Activated CD8-positive, alpha-beta memory T cell treated with anti-CD3 and anti-CD28 coated beads, Interleukin-2, amount 10 ng/mL, durations not matched to agents 7 days and 5 days (primary cell): ENCODE measurements at regions not wholly inside any gene's neighbourhood (a gene's known extent, or its start where the extent isn't known, plus 50 kb on each side); places are given as distances from the start of the nearest gene placed in this dataset.
A peak's percentile ranks its signal among the peaks of the same experiment; 100 is the strongest.
"Not testable (repeated sequence)": the region's sequence is repeated elsewhere in the genome, so short reads cannot be mapped to it uniquely, and the experiment has no call there.

Experiments used
- ATAC-seq: fragments of 150-1000 bp; cut with Tn5 transposase; one replicate; pipeline ENCODE4 v1.10.0; 2021; ENCODE audit warnings: moderate library complexity
- CTCF ChIA-PET: fragments of 350-600 bp; sonication (Branson Sonifier 250); formaldehyde crosslinking; loops from one replicate; lab custom pipeline; 2021; ENCODE audit warnings: antibody characterized with exemption; lab: Charles Lee
- DNase-seq: peaks from one replicate; pipeline ENCODE4 v3.0.0-alpha.2; 2020
- H3K27ac Mint-ChIP-seq: one replicate; pipeline ENCODE4 v1.8.0; 2021; ENCODE audit warnings: mild to moderate bottlenecking, mixed read lengths
- H3K27me3 Mint-ChIP-seq: one replicate; pipeline ENCODE4 v1.8.0; 2021; ENCODE audit warnings: mixed read lengths
- H3K36me3 Mint-ChIP-seq: one replicate; pipeline ENCODE4 v1.8.0; 2021; ENCODE audit warnings: mild to moderate bottlenecking, mixed read lengths
- H3K4me1 Mint-ChIP-seq: one replicate; pipeline ENCODE4 v1.8.0; 2021; ENCODE audit warnings: mixed read lengths
- H3K4me3 Mint-ChIP-seq: one replicate; pipeline ENCODE4 v1.8.0; 2021; ENCODE audit warnings: mild to moderate bottlenecking, moderate library complexity, mixed read lengths
- H3K9me3 Mint-ChIP-seq: one replicate; pipeline ENCODE4 v1.8.0; 2022; ENCODE audit warnings: low read depth, mixed read lengths

DNA sequence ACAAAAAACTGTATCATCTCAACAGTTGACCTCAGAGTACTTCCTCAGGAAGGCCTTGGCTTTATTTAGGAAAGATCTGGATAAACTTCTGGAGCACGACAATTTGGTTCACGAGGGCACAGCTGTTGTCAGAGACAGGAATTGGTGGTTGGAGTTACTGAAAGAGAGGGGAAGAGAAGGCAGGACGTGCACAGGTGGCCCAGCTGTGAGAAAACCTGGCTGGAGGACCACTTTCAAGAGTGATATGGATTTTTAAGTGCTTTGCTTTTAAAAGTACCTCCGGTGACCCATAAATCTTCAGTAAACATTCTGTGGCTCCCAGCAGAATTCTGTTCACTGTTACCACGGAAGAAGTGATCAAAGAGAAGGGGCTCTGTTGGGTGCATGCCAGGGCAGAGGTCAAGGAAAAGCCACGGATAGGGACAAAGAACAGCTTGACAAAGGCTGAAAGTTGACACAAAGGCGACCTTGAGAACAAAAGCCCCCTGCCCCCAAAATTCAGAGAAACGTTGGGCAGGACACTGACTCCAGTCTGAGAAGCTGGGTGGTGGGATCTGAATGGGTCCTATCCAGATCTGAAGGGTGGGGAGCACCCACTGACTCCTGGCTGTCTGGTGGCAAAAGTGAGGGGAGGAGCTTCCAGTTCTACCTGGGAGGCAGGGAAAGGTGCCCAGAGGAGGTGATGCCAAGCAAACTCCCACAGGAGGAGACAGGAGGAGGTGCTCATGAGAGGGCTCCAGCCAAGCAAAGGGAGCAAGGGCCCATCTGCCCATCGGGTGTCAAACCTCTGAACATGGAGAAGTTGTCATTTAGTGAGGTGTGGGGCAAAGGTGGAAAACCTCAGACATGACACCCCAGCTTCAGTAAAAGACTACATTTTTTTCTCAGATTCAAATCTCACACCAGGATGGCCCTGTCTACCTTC lies 89.4 kb upstream of the UXS1 start:
- H3K36me3 Mint-ChIP-seq, H3K27ac Mint-ChIP-seq, DNase-seq, H3K9me3 Mint-ChIP-seq, ATAC-seq, H3K4me1 Mint-ChIP-seq, CTCF ChIA-PET, H3K4me3 Mint-ChIP-seq: not testable (repeated sequence)
- peaks cover 13% of the 10 kb centered on the region for H3K27me3 Mint-ChIP-seq

DNA sequence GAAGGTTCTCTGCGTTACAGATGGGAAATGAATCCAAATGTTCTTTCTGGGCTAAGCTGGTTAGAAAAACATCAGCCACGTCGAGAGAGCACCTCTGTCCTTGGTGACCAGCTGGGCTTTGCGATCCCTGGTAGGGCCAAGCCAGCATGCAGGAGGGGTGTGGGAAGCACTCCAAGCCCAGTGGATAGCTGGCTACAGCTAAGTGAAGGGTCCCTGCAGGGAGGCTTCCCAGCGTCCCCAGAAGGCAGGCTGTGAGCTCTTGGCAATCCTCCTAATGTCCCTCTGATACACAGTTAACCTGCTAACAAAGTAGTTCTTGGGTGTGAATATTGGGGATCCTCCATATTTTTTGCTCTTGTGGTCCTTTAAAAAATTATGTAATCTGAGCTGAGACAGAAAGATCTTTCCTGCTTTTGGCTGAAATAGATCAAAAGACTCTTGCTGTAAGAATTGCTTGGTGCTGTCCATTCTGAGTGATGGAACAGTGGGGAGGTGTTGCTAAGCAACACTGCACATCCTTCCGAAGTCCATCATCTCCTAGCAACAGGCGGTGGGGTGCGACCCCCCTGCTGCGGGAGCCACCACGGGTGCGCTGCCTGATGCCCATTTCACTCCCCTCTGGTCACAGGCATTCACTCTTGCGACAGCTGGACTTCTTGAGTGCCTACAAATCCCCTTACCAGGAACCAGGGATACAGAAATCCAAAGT lies 88.5 kb upstream of the UXS1 start:
- peaks cover 13% of the 10 kb centered on the region for H3K27me3 Mint-ChIP-seq
- CTCF ChIA-PET: no interaction called here
- H3K4me3 Mint-ChIP-seq: no peak overlapping the region
- no peaks in the 10 kb centered on the region for H3K36me3 Mint-ChIP-seq
- DNase-seq (no peak), ATAC-seq (no peak)
- no peak overlapping the region for H3K27ac Mint-ChIP-seq
- H3K9me3 Mint-ChIP-seq: no peaks in the 10 kb centered on the region
- peaks cover 2% of the 10 kb centered on the region for H3K4me1 Mint-ChIP-seq

DNA sequence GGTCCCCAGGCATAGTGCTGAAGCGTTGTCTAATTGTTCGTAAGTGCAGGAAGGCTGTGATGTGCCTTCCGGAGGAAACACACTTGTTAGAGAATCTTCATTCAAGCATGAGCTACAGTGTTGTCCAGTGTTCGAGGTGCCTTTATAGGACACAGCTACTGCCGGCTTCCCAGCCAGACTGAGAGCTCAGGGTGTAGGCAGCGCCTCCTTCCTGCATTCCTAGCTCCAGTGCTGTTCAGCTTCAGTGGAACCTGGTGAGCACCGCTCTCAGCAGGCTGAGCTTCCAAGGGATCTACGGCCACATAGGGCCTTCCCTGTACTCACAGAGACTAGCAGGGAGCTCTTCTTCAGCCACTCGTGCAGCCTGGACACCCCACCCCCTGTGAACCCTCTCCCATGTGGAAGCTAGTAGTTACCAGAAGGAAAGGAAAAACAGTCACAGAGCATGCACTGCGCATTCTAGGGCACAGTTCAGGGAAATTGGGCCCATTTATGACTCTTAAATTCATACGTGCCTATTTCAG lies 87.9 kb upstream of the UXS1 start:
- ATAC-seq, H3K9me3 Mint-ChIP-seq, H3K27ac Mint-ChIP-seq, DNase-seq, H3K4me3 Mint-ChIP-seq, CTCF ChIA-PET, H3K4me1 Mint-ChIP-seq, H3K36me3 Mint-ChIP-seq: not testable (repeated sequence)
- peaks cover 13% of the 10 kb centered on the region for H3K27me3 Mint-ChIP-seq

DNA sequence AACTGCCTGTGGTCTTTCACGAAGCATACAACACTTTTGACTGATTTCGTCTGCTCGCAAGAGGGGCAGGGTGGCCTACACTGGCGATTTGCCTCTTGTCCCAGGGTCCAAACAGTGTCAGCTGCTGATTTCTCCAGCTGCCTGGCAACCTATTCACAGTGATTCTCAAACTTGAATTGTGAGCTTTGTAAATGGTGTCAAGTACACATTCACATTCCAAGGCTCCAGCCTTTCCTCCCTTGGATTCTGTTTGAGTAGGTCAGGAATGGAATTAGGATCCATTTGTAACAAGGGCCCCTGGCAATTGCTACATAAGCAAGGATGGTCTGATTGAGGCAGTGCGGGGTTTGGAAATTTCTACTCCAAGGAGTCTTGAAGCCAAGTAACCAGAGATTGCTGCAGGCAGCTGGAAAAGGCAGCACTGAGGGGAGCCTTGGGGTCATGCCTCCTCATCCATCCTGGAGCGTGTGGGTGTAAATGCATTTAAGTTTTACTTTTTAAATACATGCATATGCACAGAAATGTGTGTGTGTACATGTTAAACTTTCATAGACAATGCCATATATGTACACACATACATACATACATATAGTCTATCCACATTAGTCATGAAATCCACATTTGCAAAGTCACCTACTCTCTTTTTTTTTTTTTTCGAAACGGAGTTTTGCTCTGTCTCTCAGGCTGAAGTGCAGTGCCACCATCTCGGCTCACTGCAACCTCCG lies 86.8 kb upstream of the UXS1 start:
- Mint-ChIP-seq H3K36me3 (no peaks in the 10 kb centered on the region), H3K4me3 (no peak overlapping the region), H3K9me3 (no peaks in the 10 kb centered on the region), H3K4me1 (peaks cover 2% of the 10 kb centered on the region), H3K27ac (no peak overlapping the region), H3K27me3 (peaks cover 13% of the 10 kb centered on the region)
- ATAC-seq (no peak), DNase-seq (no peak)
- CTCF ChIA-PET: interaction anchor here (1.4 kb wide), 1 partner anchor 9 kb away, joined by 4 read pairs; no protein-coding TSS in a partner anchor

DNA sequence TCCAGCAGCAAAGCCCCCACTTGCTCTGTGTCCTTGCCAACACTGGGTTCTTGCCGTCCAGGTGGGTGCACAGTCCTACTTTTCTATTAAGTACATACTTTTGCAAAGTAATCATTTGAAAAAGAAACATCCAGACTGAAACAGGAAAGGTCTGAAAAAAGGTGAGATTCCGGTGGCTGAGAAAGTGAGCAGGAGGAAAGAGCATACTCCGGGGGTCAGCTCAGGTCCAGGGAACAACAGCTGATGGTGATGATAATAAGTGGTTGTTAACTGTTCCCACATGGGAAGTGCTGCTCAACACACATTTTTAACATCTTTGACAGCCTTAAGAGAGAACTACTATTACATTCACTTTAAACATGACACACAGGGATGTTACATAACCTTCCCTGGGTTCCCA lies 86.1 kb upstream of the UXS1 start:
- Mint-ChIP-seq H3K27ac (no peak overlapping the region), H3K27me3 (peaks cover 13% of the 10 kb centered on the region), H3K9me3 (no peaks in the 10 kb centered on the region), H3K36me3 (no peaks in the 10 kb centered on the region), H3K4me1 (peaks cover 2% of the 10 kb centered on the region), H3K4me3 (no peak overlapping the region)
- DNase-seq (no peak), ATAC-seq (no peak)
- CTCF ChIA-PET: interaction anchor here (1.4 kb wide), 1 partner anchor 9 kb away, joined by 4 read pairs; no protein-coding TSS in a partner anchor

DNA sequence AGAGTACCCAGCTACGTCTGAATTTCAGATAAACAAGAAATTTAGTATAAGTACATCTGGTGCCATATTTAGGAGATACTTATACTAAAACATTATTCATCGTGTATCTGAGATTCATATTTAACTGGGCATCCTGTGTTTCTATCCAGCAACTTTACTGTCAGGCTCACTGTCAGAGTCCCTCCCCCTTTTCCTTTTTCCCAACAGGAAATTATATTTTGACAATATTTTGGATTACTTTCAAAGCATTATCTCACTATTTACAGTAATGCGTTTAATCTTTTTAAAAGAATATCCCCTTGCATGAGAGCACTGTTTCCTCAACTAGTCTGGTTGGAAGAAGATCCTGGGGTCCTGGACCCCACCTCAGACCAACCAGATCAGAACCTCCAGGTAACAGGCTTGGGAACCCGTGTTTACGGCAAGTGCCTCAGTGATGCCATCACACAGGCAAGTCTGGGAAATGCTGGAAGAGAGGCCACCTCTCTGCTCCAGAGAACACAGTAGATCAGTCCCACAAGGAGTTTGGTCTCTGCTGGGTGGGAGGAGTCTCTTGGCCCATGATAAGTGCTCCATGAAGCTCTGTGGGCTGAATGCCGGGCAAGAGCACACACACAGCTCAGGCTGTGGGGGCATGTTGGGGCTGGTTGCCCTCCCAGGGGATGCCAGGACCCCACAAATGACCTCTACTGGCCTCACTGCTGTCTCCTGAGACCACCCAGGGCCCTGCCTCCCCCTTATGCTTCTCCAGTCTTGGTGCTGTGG lies 84.2 kb upstream of the UXS1 start:
- Mint-ChIP-seq H3K4me3 (no peak overlapping the region), H3K36me3 (no peaks in the 10 kb centered on the region), H3K9me3 (no peaks in the 10 kb centered on the region), H3K27me3 (peaks cover 13% of the 10 kb centered on the region), H3K27ac (no peak overlapping the region), H3K4me1 (peaks cover 2% of the 10 kb centered on the region)
- no peak for DNase-seq
- CTCF ChIA-PET: no interaction called here
- ATAC-seq: no peak

DNA sequence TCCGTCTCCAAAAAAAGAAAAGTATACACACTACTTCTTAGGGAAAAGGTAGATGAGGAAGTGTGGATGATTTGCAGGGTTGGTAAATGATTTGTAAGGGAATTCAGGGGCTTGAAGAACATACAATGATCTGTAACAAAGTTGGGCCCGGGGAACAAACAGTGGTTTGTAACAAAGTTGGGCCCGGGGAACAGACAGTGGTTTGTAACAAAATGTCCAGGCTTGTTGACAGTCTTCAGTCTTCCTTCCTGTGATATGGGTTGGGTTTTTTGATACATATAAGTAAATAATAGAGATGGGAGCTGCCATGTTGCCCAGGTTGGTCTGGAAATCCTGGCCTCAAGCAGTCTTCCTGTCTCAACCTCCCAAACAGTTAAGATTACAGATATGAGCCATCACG lies 83.3 kb upstream of the UXS1 start:
- Mint-ChIP-seq H3K27me3 (peaks cover 15% of the 10 kb centered on the region), H3K4me1 (peaks cover 2% of the 10 kb centered on the region), H3K9me3 (no peaks in the 10 kb centered on the region), H3K27ac (no peak overlapping the region), H3K36me3 (no peaks in the 10 kb centered on the region), H3K4me3 (no peak overlapping the region)
- no peak for DNase-seq
- no peak for ATAC-seq
- CTCF ChIA-PET: no interaction called here

DNA sequence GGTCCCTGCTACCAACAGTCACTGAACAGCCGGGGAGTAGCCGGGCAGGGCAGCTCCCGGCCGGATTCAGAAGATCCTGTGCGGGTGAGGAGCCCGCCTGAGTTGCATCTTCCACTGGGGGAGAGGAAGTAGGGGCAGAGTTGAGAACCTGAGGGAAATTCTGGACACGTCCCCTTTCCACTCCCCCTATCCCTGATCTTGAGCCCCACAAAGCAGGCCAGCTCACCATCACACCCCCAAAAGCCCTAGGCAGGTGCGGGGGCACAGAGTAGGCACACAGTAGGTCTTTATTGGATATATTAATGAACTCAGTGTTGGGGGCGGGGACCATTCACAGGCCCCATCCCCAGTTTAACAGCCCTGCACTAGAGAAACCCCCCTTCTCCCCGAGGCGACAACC lies 81.9 kb upstream of the UXS1 start:
- Mint-ChIP-seq H3K4me1 (peaks cover under 1% of the 10 kb centered on the region), H3K4me3 (no peak overlapping the region)
- CTCF ChIA-PET: no interaction called here

DNA sequence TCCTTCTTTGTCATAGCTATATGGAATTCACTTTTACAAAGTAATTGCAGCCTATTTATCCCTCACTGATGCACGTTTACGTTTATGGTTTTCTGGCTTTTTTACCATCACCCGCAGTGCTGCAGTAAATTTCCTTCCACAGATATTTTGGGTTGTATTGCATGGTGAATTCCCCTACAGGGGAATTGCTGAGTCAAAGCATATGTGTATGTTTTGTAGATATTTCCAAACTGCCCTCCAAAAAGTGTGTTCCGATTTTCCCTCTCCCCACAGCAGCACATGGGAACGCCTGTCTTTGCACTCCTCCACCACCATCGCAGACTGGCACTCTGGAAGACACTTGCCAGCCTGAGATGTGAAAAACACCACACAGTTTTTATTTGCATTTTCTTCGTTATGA lies 80.6 kb upstream of the UXS1 start:
- CTCF ChIA-PET: no interaction called here
- no peak for ATAC-seq
- no peaks in the 10 kb centered on the region for H3K9me3 Mint-ChIP-seq

More for the DNA sequence above, 81.9 kb upstream of the UXS1 start:
- DNase-seq (no peak), ATAC-seq (no peak)
- H3K36me3 Mint-ChIP-seq: no peaks in the 10 kb centered on the region
- H3K9me3 Mint-ChIP-seq: no peaks in the 10 kb centered on the region
- H3K27me3 Mint-ChIP-seq: peaks cover 14% of the 10 kb centered on the region
- no peak overlapping the region for H3K27ac Mint-ChIP-seq

DNA sequence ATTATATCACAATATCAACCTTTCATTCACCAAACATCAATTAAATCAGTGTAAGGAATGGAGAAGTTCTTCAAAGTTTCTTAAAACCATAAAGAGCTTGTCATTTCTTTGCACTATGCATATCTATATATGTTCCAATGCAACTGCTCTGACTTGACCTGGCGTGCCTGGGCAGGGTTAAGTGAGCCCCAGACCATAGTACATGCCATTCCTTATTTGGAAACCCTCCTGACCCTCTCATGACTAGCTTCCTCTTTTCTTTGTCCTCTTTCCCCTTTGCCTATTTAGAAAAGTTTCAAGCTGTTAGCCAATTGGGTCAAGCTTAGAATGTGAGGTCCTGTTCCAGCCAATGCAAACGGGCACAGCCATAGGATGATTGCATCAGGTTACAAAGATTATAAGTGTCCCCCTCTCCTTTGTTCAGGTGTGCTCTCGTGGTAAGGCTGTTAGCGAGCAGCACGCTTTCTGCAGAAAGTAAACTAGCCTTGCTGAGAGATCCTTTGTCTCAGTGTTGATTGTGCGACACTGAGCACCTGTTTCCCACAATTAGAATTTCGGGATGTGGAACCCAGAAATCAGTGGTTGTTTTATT lies 78.2 kb upstream of the UXS1 start:
- H3K9me3 Mint-ChIP-seq: no peaks in the 10 kb centered on the region
- peaks cover 34% of the 10 kb centered on the region for H3K4me1 Mint-ChIP-seq
- no peak for ATAC-seq
- CTCF ChIA-PET: no interaction called here
- DNase-seq: no peak
- H3K27ac Mint-ChIP-seq: no peak overlapping the region
- peaks cover 2% of the 10 kb centered on the region for H3K36me3 Mint-ChIP-seq
- peaks cover 17% of the 10 kb centered on the region for H3K27me3 Mint-ChIP-seq
- H3K4me3 Mint-ChIP-seq: no peak overlapping the region

More for the DNA sequence above, 80.6 kb upstream of the UXS1 start:
- Mint-ChIP-seq H3K4me3 (no peak overlapping the region), H3K36me3 (no peaks in the 10 kb centered on the region), H3K27me3 (peaks cover 15% of the 10 kb centered on the region), H3K4me1 (peaks cover 11% of the 10 kb centered on the region), H3K27ac (no peak overlapping the region)
- no peak for DNase-seq

DNA sequence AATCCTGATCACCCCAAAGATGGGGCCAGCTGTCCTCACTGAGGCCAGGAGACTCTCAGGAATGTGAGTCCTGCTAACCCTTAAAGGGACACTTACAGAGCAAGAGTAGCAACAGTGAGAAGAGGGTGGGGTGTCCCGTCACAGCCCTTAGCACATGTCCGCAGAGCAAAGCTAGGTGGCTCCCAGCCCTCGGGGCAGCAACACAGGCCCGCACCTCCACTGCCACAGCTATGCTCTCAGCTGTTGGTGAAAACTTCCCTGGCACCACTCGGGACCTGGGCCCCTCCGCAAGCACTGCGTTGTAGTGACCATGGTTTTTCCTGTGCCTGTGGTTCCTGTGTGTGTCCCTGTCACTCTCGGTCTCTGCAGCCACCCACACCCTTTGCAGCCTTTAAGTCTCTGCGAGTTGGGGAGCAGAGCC lies 76.4 kb upstream of the UXS1 start:
- peak; percentile 34 for DNase-seq
- no peak for ATAC-seq
- Mint-ChIP-seq H3K4me3 (peak overlapping the region; percentile 75), H3K27me3 (peaks cover 17% of the 10 kb centered on the region), H3K4me1 (peaks cover 39% of the 10 kb centered on the region), H3K36me3 (peaks cover 2% of the 10 kb centered on the region), H3K9me3 (no peaks in the 10 kb centered on the region), H3K27ac (peak overlapping the region; percentile 25)
- CTCF ChIA-PET: interaction anchor here (0.5 to 1.1 kb wide), 2 partner anchors 22 to 171 kb away, joined by 3 read pairs; no protein-coding TSS in a partner anchor

DNA sequence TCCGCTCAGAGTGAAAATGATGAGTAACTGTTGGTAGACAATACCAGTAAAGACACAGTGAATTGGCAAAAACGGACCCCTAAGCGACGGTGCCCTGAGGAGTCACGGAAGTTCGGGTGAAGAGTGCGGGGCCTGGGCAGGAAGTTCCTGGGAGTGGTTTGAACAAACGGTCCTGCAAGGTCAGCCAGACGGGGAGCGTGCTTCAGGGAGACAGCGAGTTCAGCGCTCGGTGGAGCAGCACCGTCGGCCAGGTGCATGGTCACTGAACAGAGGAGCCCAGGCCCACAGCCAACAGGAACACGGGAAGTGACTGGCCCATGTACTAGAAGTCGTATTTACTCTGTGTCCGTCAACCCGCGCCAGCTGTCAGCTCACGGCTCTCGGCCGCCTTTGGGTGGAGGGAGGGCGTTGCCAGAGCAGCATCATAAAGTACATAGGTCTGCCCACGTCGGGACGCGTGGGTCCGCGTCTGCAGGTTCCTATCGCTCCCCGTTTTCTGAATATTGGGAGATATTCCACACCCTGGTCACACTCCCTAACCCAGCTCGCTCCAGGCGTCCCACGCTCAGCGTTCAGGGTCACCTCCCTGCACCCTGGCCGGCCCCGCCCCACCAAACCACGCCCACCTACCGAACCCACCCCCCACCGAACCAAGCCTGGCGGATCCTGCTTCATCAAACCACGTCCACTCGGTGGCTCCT lies 75.6 kb upstream of the UXS1 start:
- CTCF ChIA-PET: interaction anchor here (1.1 kb wide), 1 partner anchor 21 kb away, joined by 3 read pairs; no protein-coding TSS in a partner anchor
- peaks cover 2% of the 10 kb centered on the region for H3K36me3 Mint-ChIP-seq
- H3K4me1 Mint-ChIP-seq: peaks cover 39% of the 10 kb centered on the region
- ATAC-seq (peak; percentile 65), DNase-seq (peak; percentile 64)
- H3K4me3 Mint-ChIP-seq: peak overlapping the region; percentile 75
- no peaks in the 10 kb centered on the region for H3K9me3 Mint-ChIP-seq
- H3K27me3 Mint-ChIP-seq: peaks cover 17% of the 10 kb centered on the region
- H3K27ac Mint-ChIP-seq: peak overlapping the region; percentile 61
